Coronary artery (tissue), 2 donors: ENCODE measurements at regions not wholly inside any gene's neighbourhood (a gene's known extent, or its start where the extent isn't known, plus 50 kb on each side); places are given as distances from the start of the nearest gene placed in this dataset.

Source experiments
- DNase-seq: peaks from one replicate; pipeline ENCODE4 v3.0.0-alpha.2; 2017; ENCODE audit warnings: low spot score
- H3K27ac ChIP-seq, 2 donors: fragments of 200-600 bp; sonication (generic); one replicate each; pipeline ENCODE4 v1.5.1; 2016 to 2019
- H3K4me3 ChIP-seq: fragments of 200-600 bp; sonication (generic); 2 replicates; pipeline ENCODE4 v1.5.1; 2016; ENCODE audit warnings: mild to moderate bottlenecking, moderate library complexity
- CTCF ChIP-seq: fragments of 200-600 bp; sonication (generic); IDR thresholded peaks from one replicate; pipeline ENCODE4 v1.5.1; 2019; ENCODE audit warnings: antibody characterized with exemption

DNA sequence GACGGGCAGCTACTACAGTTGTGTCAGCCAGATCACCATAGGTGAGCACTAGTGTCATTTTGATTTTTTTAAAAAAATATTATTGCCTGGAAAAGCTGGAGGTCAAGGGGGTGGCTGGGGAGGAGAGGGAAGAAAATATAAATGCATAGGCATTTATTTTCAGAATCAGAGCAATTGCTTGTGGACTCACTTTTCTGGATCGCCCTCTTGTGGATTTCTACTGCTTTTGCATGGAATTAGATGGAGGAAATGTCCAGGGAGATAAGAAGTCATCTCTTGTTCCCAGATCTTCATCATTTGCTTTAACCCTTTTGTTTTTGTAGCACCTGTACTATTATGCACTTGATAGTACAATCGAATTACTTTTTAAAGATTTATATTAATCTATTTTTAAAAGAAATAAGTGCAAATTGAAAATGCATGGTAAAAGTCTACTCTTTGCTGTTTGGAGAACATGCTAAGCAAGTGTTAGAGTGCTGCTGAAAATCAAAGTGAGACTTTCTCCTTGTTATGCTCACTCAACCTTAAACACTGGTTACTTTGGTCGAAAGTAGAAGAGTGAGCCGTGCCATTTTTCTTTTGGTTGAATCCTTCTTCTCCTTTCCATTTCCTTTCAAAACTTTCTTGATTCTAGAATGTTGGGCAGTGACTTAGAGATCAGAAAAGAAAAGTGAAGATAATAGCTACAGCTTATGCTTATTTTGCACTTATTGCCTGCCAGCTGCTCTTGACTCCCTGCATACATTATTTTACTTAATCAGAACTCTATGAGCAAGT, 60.6 kb upstream of the ANO4 start:
- peak; percentile 37 for TF ChIP-seq CTCF
- no peak overlapping the region for H3K27ac ChIP-seq
- DNase-seq: no peak
- H3K4me3 ChIP-seq: no peak overlapping the region

- Histone ChIP-seq H3K27ac (no peak overlapping the region), H3K4me3 (no peak overlapping the region)
- no peak for TF ChIP-seq CTCF
- DNase-seq: no peak
Observed at GRCh38 chr12:100737168-100737567, 57.4 kb upstream of the ANO4 start.

DNA sequence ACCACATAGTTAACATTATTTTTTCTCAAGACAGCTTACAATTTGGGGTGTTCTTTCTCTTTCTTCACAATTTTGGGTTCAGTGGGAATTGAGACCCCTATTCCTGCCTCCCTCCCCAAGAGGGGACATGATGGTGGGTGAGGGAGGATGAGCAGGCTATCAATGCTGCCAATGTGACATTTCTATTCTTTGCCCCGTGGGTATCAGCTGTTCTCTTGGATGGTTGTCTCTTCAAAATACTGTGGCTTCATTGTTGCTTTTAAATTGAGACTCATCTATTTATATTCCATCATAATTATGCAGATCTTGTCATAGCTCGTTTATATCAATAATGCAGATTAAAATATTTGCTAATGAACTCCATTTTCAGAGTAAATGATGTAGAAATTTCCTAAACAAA, 56.5 kb upstream of the ANO4 start:
- no peak overlapping the region for H3K27ac ChIP-seq
- DNase-seq: no peak
- TF ChIP-seq CTCF: no peak
- no peak overlapping the region for H3K4me3 ChIP-seq

- Histone ChIP-seq H3K27ac (no peak overlapping the region), H3K4me3 (no peak overlapping the region)
- no peak for TF ChIP-seq CTCF
- no peak for DNase-seq
Observed at GRCh38 chr12:100741084-100741711, 53.4 kb upstream of the ANO4 start.

GRCh38 chr12:100743060-100743459, 51.5 kb upstream of the ANO4 start:
- TF ChIP-seq CTCF: no peak
- H3K27ac ChIP-seq: no peak overlapping the region
- H3K4me3 ChIP-seq: no peak overlapping the region
- no peak for DNase-seq
